K562 (cell line): ENCODE measurements at regions not wholly inside any gene's neighbourhood (a gene's known extent, or its start where the extent isn't known, plus 50 kb on each side); places are given as distances from the start of the nearest gene placed in this dataset.

ENCODE experiments used
- ATAC-seq: fragments of 200-7000 bp; cut with Tn5 transposase; 3 replicates; pipeline ENCODE4 v1.9.1; 2020; ENCODE audit warnings: moderate library complexity
- BruUV-seq: library from RNA; stranded (reverse); fragments of 400-500 nt; replicated peaks from 2 replicates; lab custom pipeline; 2021; lab: Mats Ljungman, UMichigan
- CTCF ChIA-PET: fragments of 300-600 bp; formaldehyde crosslinking; extraction: SDS; loops from one replicate; lab custom pipeline; 2021; ENCODE audit warnings: low intra/inter-chr PET ratio; lab: Yijun Ruan, JAX
- POLR2A ChIA-PET: fragments of 300-600, 350-650 bp; sonication (Branson Sonifier 250); formaldehyde crosslinking; extraction: SDS; loops from one replicate; lab custom pipeline; 2021; ENCODE audit warnings: antibody characterized with exemption, inconsistent platforms; lab: Yijun Ruan, JAX
- DNase-seq, 4 experiments: peaks; one replicate each; pipeline versions ENCODE4 v3.0.0 to v3.0.0-alpha.2; 2011 to 2018; ENCODE audit warnings: low spot score in 3 of 4, mixed read lengths in 3 of 4; ENCODE audit errors: extremely low read depth in 1 of 4
- FAIRE-seq: peaks from 2 replicates; lab custom pipeline; 2011; peaks lifted over from hg19 to GRCh38; lab: Jason Lieb, UNC
- H2AFZ ChIP-seq: 2 replicates; pipeline ENCODE4 v1.6.0; 2011; ENCODE audit warnings: low read depth, low read length, control low read depth, inconsistent platforms
- H3K27ac ChIP-seq: fragments of 200-600 bp; 3 replicates; pipeline ENCODE4 v1.8.0; 2011; ENCODE audit warnings: low read depth, mild to moderate bottlenecking, control low read depth, inconsistent platforms, low read length, moderate library complexity, mixed read lengths; ENCODE audit errors: extremely low read depth
- H3K27me3 ChIP-seq, 2 experiments: fragments of 300-600 bp in 1 of 2; 2 replicates in 1 of 2; 3 replicates in 1 of 2; pipeline versions ENCODE4 v1.6.0 to v1.8.0; 2011; ENCODE audit warnings: inconsistent platforms in 2 of 2, low read length in 2 of 2, mild to moderate bottlenecking in 1 of 2, mixed read lengths in 1 of 2, moderate library complexity in 1 of 2; ENCODE audit not compliant: control insufficient read depth in 2 of 2, insufficient read depth in 2 of 2
- H3K36me3 ChIP-seq: fragments of 300-600 bp; 3 replicates; pipeline ENCODE4 v1.8.0; 2011; ENCODE audit warnings: mild to moderate bottlenecking, low read length, inconsistent platforms; ENCODE audit not compliant: control insufficient read depth, insufficient read depth
- H3K4me1 ChIP-seq, 2 experiments: fragments of 200-600 bp in 1 of 2; replicated peaks in 1 of 2; 2 replicates in 1 of 2; 3 replicates in 1 of 2; pipeline versions ENCODE4 v1.5.1 to v1.8.0; 2011; ENCODE audit warnings: inconsistent platforms in 2 of 2, low read length in 2 of 2, mild to moderate bottlenecking in 1 of 2, mixed read lengths in 1 of 2, moderate library complexity in 1 of 2; ENCODE audit not compliant: control insufficient read depth in 2 of 2, insufficient read depth in 2 of 2
- H3K4me2 ChIP-seq: 2 replicates; pipeline ENCODE4 v1.6.1; 2011; ENCODE audit warnings: low read length, control low read depth, inconsistent platforms, mixed read lengths; ENCODE audit not compliant: insufficient read depth
- H3K4me3 ChIP-seq: fragments of 200-600 bp; sonication (generic), shearing (Covaris generic); 2 replicates; pipeline ENCODE4 v1.5.1; 2016; ENCODE audit warnings: control low read depth, inconsistent platforms
- H3K79me2 ChIP-seq: fragments of 200-600 bp; 3 replicates; pipeline ENCODE4 v1.8.0; 2011; ENCODE audit warnings: low read length, inconsistent platforms; ENCODE audit not compliant: control insufficient read depth, insufficient read depth
- H3K9ac ChIP-seq, 2 experiments: 2 replicates each; pipeline versions ENCODE4 v1.6.0 to v1.6.1; 2011; ENCODE audit warnings: low read depth in 2 of 2, low read length in 2 of 2, control low read depth in 1 of 2, inconsistent platforms in 1 of 2, mild to moderate bottlenecking in 1 of 2, mixed read lengths in 1 of 2; ENCODE audit not compliant: insufficient read depth in 1 of 2
- H3K9me1 ChIP-seq: one replicate; pipeline ENCODE4 v1.6.0; 2011; ENCODE audit warnings: inconsistent platforms, mild to moderate bottlenecking, low read length, moderate library complexity; ENCODE audit not compliant: control insufficient read depth, insufficient read depth
- H3K9me3 ChIP-seq: replicated peaks from 2 replicates; pipeline ENCODE4 v1.5.1; 2011; ENCODE audit warnings: low read depth, low read length, inconsistent platforms; ENCODE audit not compliant: control insufficient read depth, insufficient read depth
- H4K20me1 ChIP-seq: replicated peaks from 2 replicates; pipeline ENCODE4 v1.6.1; 2011; ENCODE audit warnings: low read length, inconsistent platforms, mixed read lengths; ENCODE audit not compliant: control insufficient read depth, insufficient read depth
- ARID1B ChIP-seq: fragments of 450-650 bp; IDR thresholded peaks from 2 replicates; pipeline ENCODE4 v1.6.1; 2016; ENCODE audit warnings: antibody characterized with exemption, mild to moderate bottlenecking, inconsistent platforms
- CBFB ChIP-seq: sonication (generic); formaldehyde crosslinking; IDR thresholded peaks from 2 replicates; pipeline ENCODE4 v1.4.0; 2020; ENCODE audit warnings: mild to moderate bottlenecking, missing genetic modification reagents
- FOXK1 ChIP-seq: sonication (generic); formaldehyde crosslinking; IDR thresholded peaks from 2 replicates; pipeline ENCODE4 v1.8.0; 2022; ENCODE audit warnings: missing genetic modification reagents, mild to moderate bottlenecking, borderline replicate concordance
- GABPB2 ChIP-seq: fragments of 250-450 bp; sonication (Bioruptor Pico); conservative IDR thresholded peaks from 2 replicates; pipeline ENCODE4 v1.5.1; 2021; ENCODE audit warnings: mild to moderate bottlenecking
- HMBOX1 ChIP-seq: sonication (generic); IDR thresholded peaks from 2 replicates; pipeline ENCODE4 v1.6.1; 2016
- MLX ChIP-seq, 2 experiments: fragments of 450-650 bp in 1 of 2; sonication (generic) in 1 of 2; formaldehyde crosslinking; conservative IDR thresholded peaks; 2 replicates each; pipeline versions ENCODE4 v1.4.0 to v1.8.1; 2020 to 2022; ENCODE audit warnings: mild to moderate bottlenecking in 1 of 2, missing genetic modification reagents in 1 of 2
- RBM25 ChIP-seq: fragments of 200-400 bp; formaldehyde crosslinking; IDR thresholded peaks from 2 replicates; pipeline ENCODE4 v1.6.1; 2018; ENCODE audit warnings: low read length, low read depth, moderate library complexity; ENCODE audit not compliant: severe bottlenecking
- RCOR1 ChIP-seq, 2 experiments: IDR thresholded peaks; 2 replicates each; pipeline ENCODE4 v1.6.1; 2012; ENCODE audit warnings: low read depth in 2 of 2, low read length in 2 of 2, borderline replicate concordance in 1 of 2, improper control_type of control experiment in 1 of 2
- SMAD3 ChIP-seq: fragments of 450-650 bp; formaldehyde crosslinking; conservative IDR thresholded peaks from 2 replicates; pipeline ENCODE4 v1.4.0; 2020; ENCODE audit warnings: mild to moderate bottlenecking
- SMC3 ChIP-seq: conservative IDR thresholded peaks from 2 replicates; pipeline ENCODE4 v1.6.1; 2011; ENCODE audit warnings: low read depth, low read length, improper control_type of control experiment; ENCODE audit not compliant: insufficient read depth
- ZBTB5 ChIP-seq: fragments of 450-650 bp; IDR thresholded peaks from 2 replicates; pipeline ENCODE4 v1.6.1; 2017; ENCODE audit warnings: antibody characterized with exemption
- ZNF239 ChIP-seq: fragments of 250-450 bp; sonication (Bioruptor Pico); IDR thresholded peaks from 2 replicates; pipeline ENCODE4 v1.4.0; 2020; ENCODE audit warnings: mild to moderate bottlenecking
- WGBS: fragments of 100-300 bp; shearing (Covaris generic); methylation state at CpG from one replicate; pipeline ENCODE4 v1.1.6; 2016; ENCODE audit warnings: low coverage, mixed read lengths; ENCODE audit not compliant: insufficient coverage; ENCODE audit errors: missing lambda C conversion rate; 5-methylcytosine and 5-hydroxymethylcytosine counted together
- in situ Hi-C: fragments of 300-500 bp; cut with MboI; formaldehyde crosslinking; loops from 4 replicates; pipeline ENCODE4 v1.15.0; 2018; ENCODE audit warnings: inconsistent platforms, mixed read lengths
- intact Hi-C: fragments of 100-400 bp; cut with micrococcal nuclease; formaldehyde crosslinking; loops from 2 replicates; pipeline ENCODE4 v1.14.2; 2022

GRCh38 chr16:5385115-5385514 is 287.5 kb upstream of the EEF2KMT start:
- Histone ChIP-seq H2AFZ (no peak overlapping the region), H3K9me1 (no peaks in the 10 kb centered on the region), H3K27ac (no peak overlapping the region), H3K4me2 (no peak overlapping the region), H3K9ac (no peak overlapping the region), H4K20me1 (no peaks in the 10 kb centered on the region; the same call in 1 of the 2 replicates), H3K9me3 (no peaks in the 10 kb centered on the region), H3K36me3 (no peaks in the 10 kb centered on the region), H3K4me1 (no peaks in the 10 kb centered on the region), H3K4me3 (no peak overlapping the region), H3K79me2 (no peaks in the 10 kb centered on the region), H3K27me3 (peaks cover 2 to 5% of the 10 kb centered on the region in 2 experiments; a peak in 2 of 5 replicates)
- ATAC-seq = no peak
- in situ Hi-C loops = no loop called here
- intact Hi-C loops = no loop called here
- ChIA-PET POLR2A (no interaction called here), CTCF (no interaction called here)
- no peak for DNase-seq
- 0% methylated on average over 2 of the region's 2 CpGs for WGBS
- no TSS peak for BruUV-seq
- no peak for FAIRE-seq
- TF ChIP-seq RBM25 = peak; percentile 46
- TF ChIP-seq ZNF239 (CRISPR knock-in tag) = peak; percentile 91
- no peak for TF ChIP-seq GABPB2

DNA sequence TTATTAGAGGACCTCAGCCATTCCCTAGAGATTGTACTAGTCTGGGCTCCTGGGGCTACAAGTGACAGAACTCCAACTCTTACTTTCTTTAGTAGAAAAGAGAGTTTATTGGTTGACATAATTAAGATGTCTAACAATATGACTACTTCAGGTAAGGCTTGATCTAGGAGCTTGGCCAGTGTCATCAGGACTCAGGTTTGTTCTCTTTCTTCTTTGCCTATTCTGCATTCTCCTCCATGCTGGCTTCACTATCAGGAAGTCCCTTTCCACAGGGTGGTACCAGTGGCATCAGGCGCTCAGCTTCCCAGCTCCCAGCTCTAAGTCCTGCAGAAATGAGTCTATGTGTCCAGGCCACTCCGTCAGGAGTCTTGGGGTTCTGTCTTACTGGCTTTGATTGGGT is 286.1 kb upstream of the EEF2KMT start:
- intact Hi-C loops (no loop called here), in situ Hi-C loops (no loop called here)
- Histone ChIP-seq H3K4me3 (no peak overlapping the region), H4K20me1 (no peaks in the 10 kb centered on the region; the same call in 1 of the 2 replicates), H2AFZ (no peak overlapping the region), H3K27ac (no peak overlapping the region), H3K9me1 (no peaks in the 10 kb centered on the region), H3K36me3 (no peaks in the 10 kb centered on the region), H3K9ac (no peak overlapping the region), H3K4me2 (no peak overlapping the region), H3K9me3 (no peaks in the 10 kb centered on the region), H3K27me3 (peaks cover 2 to 5% of the 10 kb centered on the region in 2 experiments; a peak in 2 of 5 replicates), H3K4me1 (no peaks in the 10 kb centered on the region), H3K79me2 (no peaks in the 10 kb centered on the region)
- ATAC-seq = no peak
- 0% methylated on average over 2 of the region's 2 CpGs for WGBS
- FAIRE-seq = no peak
- no peak for DNase-seq
- no TSS peak for BruUV-seq
- ChIA-PET CTCF (no interaction called here), POLR2A (no interaction called here)
- TF ChIP-seq HMBOX1 (no peak), SMC3 (no peak), MLX (CRISPR knock-in tag; conservative IDR thresholded peaks at IDR 0.05) (no peak), ARID1B (no peak), RCOR1 (IDR thresholded peaks at IDR 0.05; ENCODE audit: borderline replicate concordance in 1 of 2, low read depth in 2 of 2, low read length in 2 of 2) (no peak), SMAD3 (CRISPR knock-in tag) (no peak), FOXK1 (no peak), ZBTB5 (no peak), CBFB (CRISPR knock-in tag) (no peak)
